CD4-positive, alpha-beta T cell treated with Interleukin-17A for 1 hour (primary cell): ENCODE measurements at regions not wholly inside any gene's neighbourhood (a gene's known extent, or its start where the extent isn't known, plus 50 kb on each side); places are given as distances from the start of the nearest gene placed in this dataset.
A peak's percentile ranks its signal among the peaks of the same experiment; 100 is the strongest.

Experiments used
- DNase-seq: peaks from one replicate; pipeline ENCODE4 v3.0.0-alpha.2; 2020

- peak; percentile 5 for DNase-seq
These were observed 633.2 kb upstream of the PKDCC start for GRCh38 chr2:41414486-41415230.

- DNase-seq: no peak
These were observed 630.3 kb upstream of the PKDCC start for GRCh38 chr2:41417511-41417910.

- DNase-seq: no peak
These were observed 627.6 kb upstream of the PKDCC start for GRCh38 chr2:41420219-41420618.

- no peak for DNase-seq
These were observed 626.9 kb upstream of the PKDCC start for GRCh38 chr2:41420872-41421271.

- DNase-seq: no peak
These were observed 616.1 kb upstream of the PKDCC start for GRCh38 chr2:41431756-41432155.

GRCh38 chr2:41432459-41432858 is 615.4 kb upstream of the PKDCC start:
- DNase-seq: no peak

- no peak for DNase-seq
These were observed 612.8 kb upstream of the PKDCC start for GRCh38 chr2:41434991-41435390.

- DNase-seq: no peak
These were observed 605.9 kb upstream of the PKDCC start for GRCh38 chr2:41441958-41442357.

GRCh38 chr2:41445865-41446264 is 602.0 kb upstream of the PKDCC start:
- DNase-seq: no peak

GRCh38 chr2:41446266-41446665 is 601.6 kb upstream of the PKDCC start:
- DNase-seq: no peak

GRCh38 chr2:41448221-41448620 is 599.6 kb upstream of the PKDCC start:
- no peak for DNase-seq

- DNase-seq: no peak
These were observed 590.8 kb upstream of the PKDCC start for GRCh38 chr2:41457026-41457425.

- DNase-seq: no peak
These were observed 587.2 kb upstream of the PKDCC start for GRCh38 chr2:41460661-41461060.

- no peak for DNase-seq
These were observed 583.4 kb upstream of the PKDCC start for GRCh38 chr2:41464395-41464794.

GRCh38 chr2:41475959-41476358 is 571.9 kb upstream of the PKDCC start:
- no peak for DNase-seq

GRCh38 chr2:41482659-41483058 is 565.2 kb upstream of the PKDCC start:
- no peak for DNase-seq

- no peak for DNase-seq
These were observed 564.6 kb upstream of the PKDCC start for GRCh38 chr2:41483226-41483625.

GRCh38 chr2:41483982-41484857 is 563.6 kb upstream of the PKDCC start:
- DNase-seq: no peak

- no peak for DNase-seq
These were observed 563.0 kb upstream of the PKDCC start for GRCh38 chr2:41484858-41485234.

- DNase-seq: no peak
These were observed 560.9 kb upstream of the PKDCC start for GRCh38 chr2:41486948-41487347.

- DNase-seq: no peak
These were observed 558.9 kb upstream of the PKDCC start for GRCh38 chr2:41488888-41489287.

- DNase-seq: no peak
These were observed 558.2 kb upstream of the PKDCC start for GRCh38 chr2:41489638-41490037.

GRCh38 chr2:41495050-41495449 is 552.8 kb upstream of the PKDCC start:
- DNase-seq: no peak

- no peak for DNase-seq
These were observed 550.9 kb upstream of the PKDCC start for GRCh38 chr2:41496908-41497307.
